SK-N-SH (cell line): ENCODE measurements at regions not wholly inside any gene's neighbourhood (a gene's known extent, or its start where the extent isn't known, plus 50 kb on each side); places are given as distances from the start of the nearest gene placed in this dataset.

ENCODE experiments used
- CTCF ChIA-PET: fragments of 300-600, 350-600 bp; formaldehyde crosslinking; extraction: SDS; loops from one replicate; lab custom pipeline; 2021; lab: Yijun Ruan, JAX
- POLR2A ChIA-PET: fragments of 350-600 bp; sonication (Branson Sonifier 250); formaldehyde crosslinking; extraction: SDS; loops from one replicate; lab custom pipeline; 2020; ENCODE audit warnings: antibody characterized with exemption, inconsistent platforms; lab: Yijun Ruan, JAX
- DNase-seq: peaks from one replicate; pipeline ENCODE4 v3.0.0; 2012
- H2AFZ ChIP-seq: fragments of 200-600 bp; sonication (generic); 2 replicates; pipeline ENCODE4 v1.8.1; 2016; ENCODE audit warnings: antibody characterized with exemption, mild to moderate bottlenecking, low read depth
- H3F3A ChIP-seq: fragments of 200-600 bp; sonication (generic); replicated peaks from 2 replicates; pipeline ENCODE3; 2016; ENCODE audit warnings: antibody characterized with exemption, mild to moderate bottlenecking; ENCODE audit not compliant: insufficient read depth
- H3K27ac ChIP-seq, 2 experiments: fragments of 200-500 bp in 1 of 2; fragments of 200-600 bp in 1 of 2; sonication (Bioruptor generic) in 1 of 2; sonication (generic), shearing (Covaris generic) in 1 of 2; 2 replicates each; pipeline versions ENCODE4 v1.5.1 to v1.6.1; 2014 to 2016; ENCODE audit warnings: low read depth in 2 of 2, inconsistent platforms in 1 of 2, low read length in 1 of 2, mild to moderate bottlenecking in 1 of 2, mixed read lengths in 1 of 2
- H3K27me3 ChIP-seq: fragments of 200-600 bp; sonication (generic), shearing (Covaris generic); 2 replicates; pipeline ENCODE4 v1.6.1; 2016; ENCODE audit warnings: mixed run types; ENCODE audit not compliant: insufficient read depth
- H3K36me3 ChIP-seq, 2 experiments: fragments of 200-500 bp in 1 of 2; fragments of 200-600 bp in 1 of 2; sonication (Bioruptor generic) in 1 of 2; sonication (generic) in 1 of 2; replicated peaks in 1 of 2; 2 replicates each; pipeline versions ENCODE3 to v1.5.1; 2014 to 2016; ENCODE audit warnings: low read length in 1 of 2, mild to moderate bottlenecking in 1 of 2; ENCODE audit not compliant: insufficient read depth in 2 of 2, control insufficient read depth in 1 of 2
- H3K4me1 ChIP-seq, 2 experiments: fragments of 200-500 bp in 1 of 2; fragments of 200-600 bp in 1 of 2; sonication (Bioruptor generic) in 1 of 2; sonication (generic), shearing (Covaris generic) in 1 of 2; 2 replicates each; pipeline versions ENCODE4 v1.5.1 to v1.6.1; 2014 to 2016; ENCODE audit warnings: low read depth in 1 of 2, low read length in 1 of 2, mixed run types in 1 of 2; ENCODE audit not compliant: insufficient read depth in 2 of 2, control insufficient read depth in 1 of 2
- H3K4me2 ChIP-seq: fragments of 200-600 bp; sonication (generic), shearing (Covaris generic); 2 replicates; pipeline ENCODE4 v1.6.1; 2017; ENCODE audit warnings: mixed run types
- H3K4me3 ChIP-seq, 2 experiments: fragments of 200-500 bp in 1 of 2; fragments of 200-600 bp in 1 of 2; sonication (Bioruptor generic) in 1 of 2; sonication (generic), shearing (Covaris generic) in 1 of 2; 2 replicates each; pipeline versions ENCODE4 v1.5.1 to v1.8.1; 2014 to 2016; ENCODE audit warnings: low read depth in 2 of 2, inconsistent platforms in 1 of 2, low read length in 1 of 2, mild to moderate bottlenecking in 1 of 2, mixed read lengths in 1 of 2, moderate library complexity in 1 of 2
- H3K79me2 ChIP-seq: fragments of 200-600 bp; sonication (generic); 2 replicates; pipeline ENCODE4 v1.8.1; 2017; ENCODE audit warnings: mild to moderate bottlenecking; ENCODE audit not compliant: insufficient read depth
- H3K9ac ChIP-seq: fragments of 200-600 bp; sonication (generic); 2 replicates; pipeline ENCODE4 v1.6.1; 2017; ENCODE audit warnings: mixed run types
- H3K9me2 ChIP-seq: fragments of 200-600 bp; sonication (generic); 2 replicates; pipeline ENCODE4 v1.6.1; 2017; ENCODE audit warnings: mixed run types
- H3K9me3 ChIP-seq: fragments of 200-600 bp; sonication (generic); 2 replicates; pipeline ENCODE4 v1.6.1; 2017; ENCODE audit warnings: mixed run types, mild to moderate bottlenecking, moderate library complexity
- H4K20me1 ChIP-seq: fragments of 200-600 bp; sonication (generic); 2 replicates; pipeline ENCODE4 v1.6.1; 2017; ENCODE audit warnings: mild to moderate bottlenecking, mixed run types; ENCODE audit not compliant: insufficient read depth
- CHD2 ChIP-seq: fragments of 150-350 bp; IDR thresholded peaks from 2 replicates; pipeline ENCODE4 v1.6.1; 2018; ENCODE audit warnings: low read length; ENCODE audit not compliant: partially characterized antibody
- CTCF ChIP-seq: fragments of 200-600 bp; sonication (generic); IDR thresholded peaks from 2 replicates; pipeline ENCODE4 v1.6.1; 2017; ENCODE audit warnings: antibody characterized with exemption, mild to moderate bottlenecking, moderate library complexity
- ELF1 ChIP-seq: IDR thresholded peaks from 2 replicates; pipeline ENCODE4 v1.4.0; 2012
- GATA2 ChIP-seq: sonication (generic); formaldehyde crosslinking; IDR thresholded peaks from 2 replicates; pipeline ENCODE4 v1.5.0; 2020; ENCODE audit warnings: mild to moderate bottlenecking, missing genetic modification reagents
- JUND ChIP-seq: IDR thresholded peaks from 2 replicates; pipeline ENCODE4 v1.4.0; 2012
- SMC3 ChIP-seq: IDR thresholded peaks from 2 replicates; pipeline ENCODE4 v1.6.1; 2012; ENCODE audit warnings: low read depth, low read length, improper control_type of control experiment
- TAF1 ChIP-seq: IDR thresholded peaks from 2 replicates; pipeline ENCODE4 v1.6.1; 2012; ENCODE audit warnings: low read depth, mild to moderate bottlenecking, low read length, moderate library complexity, borderline replicate concordance
- TCF12 ChIP-seq: IDR thresholded peaks from 2 replicates; pipeline ENCODE4 v1.4.0; 2012
- USF2 ChIP-seq: fragments of 150-350 bp; IDR thresholded peaks from 2 replicates; pipeline ENCODE4 v1.6.1; 2017; ENCODE audit warnings: antibody characterized with exemption, low read length, low read depth, borderline replicate concordance
- YY1 ChIP-seq: IDR thresholded peaks from 2 replicates; pipeline ENCODE4 v1.4.0; 2012; ENCODE audit warnings: low read depth, mild to moderate bottlenecking
- WGBS: methylation state at CpG from one replicate; pipeline ENCODE4 v1.1.6; 2017; ENCODE audit warnings: low lambda C conversion rate; 5-methylcytosine and 5-hydroxymethylcytosine counted together
- TF ChIP-seq, protein P1 (sequence below): IDR thresholded peaks from 2 replicates; pipeline ENCODE4 v1.4.0; 2012; ENCODE audit warnings: low read depth, borderline replicate concordance
- TF ChIP-seq, protein P2 (sequence below): fragments of 150-350 bp; IDR thresholded peaks from 2 replicates; pipeline ENCODE4 v1.6.1; 2016; ENCODE audit warnings: mild to moderate bottlenecking, low read depth, low read length
- TF ChIP-seq, protein P3 (sequence below): IDR thresholded peaks from 2 replicates; pipeline ENCODE4 v1.4.0; 2012; ENCODE audit warnings: low read depth
- TF ChIP-seq, protein P4 (sequence below): IDR thresholded peaks from 2 replicates; pipeline ENCODE4 v1.6.1; 2012; ENCODE audit warnings: mild to moderate bottlenecking, low read depth, low read length, moderate library complexity

- WGBS, result 56% methylated on average over 3 of the region's 3 CpGs
- Histone ChIP-seq H3K9ac (no peak overlapping the region), H3K9me2 (no peaks in the 10 kb centered on the region), H3K79me2 (no peaks in the 10 kb centered on the region), H3K27ac (no peak overlapping the region), H4K20me1 (no peaks in the 10 kb centered on the region), H2AFZ (no peak overlapping the region), H3K4me1 (no peaks in the 10 kb centered on the region), H3K36me3 (no peaks in the 10 kb centered on the region), H3K27me3 (no peaks in the 10 kb centered on the region), H3K4me2 (no peak overlapping the region)
- CTCF ChIA-PET, result no interaction called here
- TF ChIP-seq CTCF (no peak), GATA2 (CRISPR knock-in tag) (no peak), TAF1 (no peak), TCF12 (no peak), YY1 (no peak), ELF1 (no peak), SMC3 (no peak), USF2 (no peak), JUND (no peak), CHD2 (no peak)
- TF ChIP-seq, protein P1, sequence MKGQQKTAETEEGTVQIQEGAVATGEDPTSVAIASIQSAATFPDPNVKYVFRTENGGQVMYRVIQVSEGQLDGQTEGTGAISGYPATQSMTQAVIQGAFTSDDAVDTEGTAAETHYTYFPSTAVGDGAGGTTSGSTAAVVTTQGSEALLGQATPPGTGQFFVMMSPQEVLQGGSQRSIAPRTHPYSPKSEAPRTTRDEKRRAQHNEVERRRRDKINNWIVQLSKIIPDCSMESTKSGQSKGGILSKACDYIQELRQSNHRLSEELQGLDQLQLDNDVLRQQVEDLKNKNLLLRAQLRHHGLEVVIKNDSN, result no peak
- TF ChIP-seq, protein P2, sequence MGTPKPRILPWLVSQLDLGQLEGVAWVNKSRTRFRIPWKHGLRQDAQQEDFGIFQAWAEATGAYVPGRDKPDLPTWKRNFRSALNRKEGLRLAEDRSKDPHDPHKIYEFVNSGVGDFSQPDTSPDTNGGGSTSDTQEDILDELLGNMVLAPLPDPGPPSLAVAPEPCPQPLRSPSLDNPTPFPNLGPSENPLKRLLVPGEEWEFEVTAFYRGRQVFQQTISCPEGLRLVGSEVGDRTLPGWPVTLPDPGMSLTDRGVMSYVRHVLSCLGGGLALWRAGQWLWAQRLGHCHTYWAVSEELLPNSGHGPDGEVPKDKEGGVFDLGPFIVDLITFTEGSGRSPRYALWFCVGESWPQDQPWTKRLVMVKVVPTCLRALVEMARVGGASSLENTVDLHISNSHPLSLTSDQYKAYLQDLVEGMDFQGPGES, result no peak
- TF ChIP-seq, protein P3, sequence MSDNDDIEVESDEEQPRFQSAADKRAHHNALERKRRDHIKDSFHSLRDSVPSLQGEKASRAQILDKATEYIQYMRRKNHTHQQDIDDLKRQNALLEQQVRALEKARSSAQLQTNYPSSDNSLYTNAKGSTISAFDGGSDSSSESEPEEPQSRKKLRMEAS, result no peak
- TF ChIP-seq, protein P4, sequence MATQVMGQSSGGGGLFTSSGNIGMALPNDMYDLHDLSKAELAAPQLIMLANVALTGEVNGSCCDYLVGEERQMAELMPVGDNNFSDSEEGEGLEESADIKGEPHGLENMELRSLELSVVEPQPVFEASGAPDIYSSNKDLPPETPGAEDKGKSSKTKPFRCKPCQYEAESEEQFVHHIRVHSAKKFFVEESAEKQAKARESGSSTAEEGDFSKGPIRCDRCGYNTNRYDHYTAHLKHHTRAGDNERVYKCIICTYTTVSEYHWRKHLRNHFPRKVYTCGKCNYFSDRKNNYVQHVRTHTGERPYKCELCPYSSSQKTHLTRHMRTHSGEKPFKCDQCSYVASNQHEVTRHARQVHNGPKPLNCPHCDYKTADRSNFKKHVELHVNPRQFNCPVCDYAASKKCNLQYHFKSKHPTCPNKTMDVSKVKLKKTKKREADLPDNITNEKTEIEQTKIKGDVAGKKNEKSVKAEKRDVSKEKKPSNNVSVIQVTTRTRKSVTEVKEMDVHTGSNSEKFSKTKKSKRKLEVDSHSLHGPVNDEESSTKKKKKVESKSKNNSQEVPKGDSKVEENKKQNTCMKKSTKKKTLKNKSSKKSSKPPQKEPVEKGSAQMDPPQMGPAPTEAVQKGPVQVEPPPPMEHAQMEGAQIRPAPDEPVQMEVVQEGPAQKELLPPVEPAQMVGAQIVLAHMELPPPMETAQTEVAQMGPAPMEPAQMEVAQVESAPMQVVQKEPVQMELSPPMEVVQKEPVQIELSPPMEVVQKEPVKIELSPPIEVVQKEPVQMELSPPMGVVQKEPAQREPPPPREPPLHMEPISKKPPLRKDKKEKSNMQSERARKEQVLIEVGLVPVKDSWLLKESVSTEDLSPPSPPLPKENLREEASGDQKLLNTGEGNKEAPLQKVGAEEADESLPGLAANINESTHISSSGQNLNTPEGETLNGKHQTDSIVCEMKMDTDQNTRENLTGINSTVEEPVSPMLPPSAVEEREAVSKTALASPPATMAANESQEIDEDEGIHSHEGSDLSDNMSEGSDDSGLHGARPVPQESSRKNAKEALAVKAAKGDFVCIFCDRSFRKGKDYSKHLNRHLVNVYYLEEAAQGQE, result no peak
- TF ChIP-seq, all 33 proteins: peak for 0
- no peak for DNase-seq
- H3F3A ChIP-seq, result no peaks in the 10 kb centered on the region
- no peaks in the 10 kb centered on the region for H3K9me3 ChIP-seq
- POLR2A ChIA-PET, result no interaction called here
- H3K4me3 ChIP-seq, result no peak overlapping the region
These were observed 829.5 kb downstream of the REEP3 start for GRCh38 chr10:64350665-64351064.
